Heart right ventricle (tissue), 16 donors: ENCODE measurements at regions not wholly inside any gene's neighbourhood (a gene's known extent, or its start where the extent isn't known, plus 50 kb on each side); places are given as distances from the start of the nearest gene placed in this dataset.

ENCODE experiments used
- ATAC-seq, 8 donors: fragments of 200-7000 bp; cut with Tn5 transposase; one replicate each; pipeline ENCODE4 v1.9.1; 2020; ENCODE audit warnings: mild to moderate bottlenecking in 8 of 8, moderate library complexity in 8 of 8, moderate number of reproducible peaks in 1 of 8
- DNase-seq, 2 donors: peaks; one replicate each; pipeline ENCODE4 v3.0.0-alpha.2; 2020
- H3K27ac ChIP-seq, 10 donors: fragments of 200-600 bp; sonication (generic) in 2 of 10; one replicate each; pipeline versions ENCODE4 v1.5.0 to v1.8.0; 2020 to 2022; ENCODE audit warnings: mild to moderate bottlenecking in 3 of 10
- H3K27me3 ChIP-seq, 7 donors: fragments of 200-600 bp; one replicate each; pipeline ENCODE4 v1.8.0; 2021 to 2022; ENCODE audit warnings: mild to moderate bottlenecking in 2 of 7
- H3K36me3 ChIP-seq, 9 donors: fragments of 200-600 bp; sonication (generic) in 1 of 9; one replicate each; pipeline versions ENCODE4 v1.5.0 to v1.8.0; 2020 to 2022; ENCODE audit warnings: mild to moderate bottlenecking in 2 of 9
- H3K4me1 ChIP-seq, 9 donors: fragments of 200-600 bp; sonication (generic) in 1 of 9; one replicate each; pipeline versions ENCODE4 v1.5.0 to v1.8.0; 2020 to 2022; ENCODE audit warnings: mild to moderate bottlenecking in 4 of 9
- H3K4me3 ChIP-seq, 10 donors: fragments of 200-600 bp; sonication (generic) in 2 of 10; one replicate each; pipeline versions ENCODE4 v1.5.0 to v1.8.0; 2020 to 2022; ENCODE audit warnings: mild to moderate bottlenecking in 7 of 10, moderate library complexity in 2 of 10
- H3K9me3 ChIP-seq, 11 donors: fragments of 200-600 bp in 10 of 11; sonication (generic) in 2 of 11; one replicate each; pipeline versions ENCODE4 v1.5.0 to v1.8.0; 2013 to 2022; ENCODE audit warnings: mild to moderate bottlenecking in 2 of 11, control low read depth in 1 of 11, moderate library complexity in 1 of 11
- WGBS, 2 donors: extraction: QIAGEN DNeasy Blood & Tissue Kit; methylation state at CpG; one replicate each; pipeline ENCODE4 v1.1.7; 2013; ENCODE audit warnings: inconsistent platforms in 1 of 2; 5-methylcytosine and 5-hydroxymethylcytosine counted together
- intact Hi-C, 10 donors: fragments of 100-400 bp; cut with DNase I; formaldehyde crosslinking; loops; one replicate each; pipeline versions ENCODE4 v1.11.1 to v1.14.2; 2022
- TF ChIP-seq, protein P1 (sequence below), 9 donors: fragments of 200-600 bp; sonication (generic) in 2 of 9; IDR thresholded peaks; one replicate each; pipeline versions ENCODE4 v1.5.0 to v1.8.0; 2021 to 2022; ENCODE audit warnings: antibody characterized with exemption in 9 of 9, mild to moderate bottlenecking in 5 of 9, moderate library complexity in 1 of 9
- donor health status: Arrhythmogenic right ventricular cardiomyopathy.
- donor health status: ischemic (EF 13 %, LVEDD 7.1; RV severe dilation, severe dysfunction).
- donor health status: healthy with polysubstance abuse.
- donor health status: DM: no; HTN: yes; CAD: no.
- donor health status: DM: no; HTN: no; CAD: no.
- donor health status: ischemic (EF 25% LVEDD 6.9; RV normal size, moderate dysfunction).
- donor health status: ischemic (EF 25% LVEDD 5.7; RV mildly dilated, moderate dysfunction).
- donor health status: healthy.
- donor health status: DM: yes; HTN: yes; CAD: no.
- donor health status: Ischemic cardiomyopathy.
- donor health status: ischemic (EF 35%, LVEDD 5.7; RV mildly dilated, moderate dysfunction).
- donor health status: nonischemic (EF 11% LVEDD 7.7; RV severe dilation, severe dysfunction).
- donor health status: DM: yes; HTN: yes; CAD: no.
- donor health status: PGD.
- donor health status: ischemic (EF 29% LVEDD 5.4; RV normal size, mild dysfunction).
- donor health status: nonischemic (EF 23%, LVEDD 6.1; RV moderate dilation, normal function).

DNA sequence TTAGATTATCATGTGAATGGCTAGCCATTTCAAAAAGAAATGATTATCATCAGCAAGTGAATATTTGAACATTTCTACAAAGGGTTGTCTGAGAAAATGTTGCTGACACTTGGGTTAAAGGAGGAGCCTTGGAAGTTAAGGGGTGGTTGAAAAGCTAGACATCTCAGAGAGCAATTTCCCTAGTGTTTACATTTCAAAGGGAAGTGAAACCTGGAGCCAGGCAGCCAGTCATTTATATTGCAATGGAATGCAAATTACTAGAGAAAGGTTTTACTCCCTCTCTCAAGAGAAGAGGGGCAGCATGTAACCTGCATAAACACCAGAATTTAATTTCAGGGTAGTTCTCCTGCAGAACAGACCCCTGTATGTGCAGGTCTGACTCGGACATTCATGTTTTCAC, 279.0 kb downstream of the SLC16A7 start:
- Histone ChIP-seq H3K4me1 (no peaks in the 10 kb centered on the region), H3K27me3 (no peaks in the 10 kb centered on the region), H3K27ac (no peak overlapping the region), H3K36me3 (no peaks in the 10 kb centered on the region), H3K4me3 (no peak overlapping the region), H3K9me3 (peaks cover 0 to 4% (median 0%) of the 10 kb centered on the region in 11 donors)
- TF ChIP-seq, protein P1, sequence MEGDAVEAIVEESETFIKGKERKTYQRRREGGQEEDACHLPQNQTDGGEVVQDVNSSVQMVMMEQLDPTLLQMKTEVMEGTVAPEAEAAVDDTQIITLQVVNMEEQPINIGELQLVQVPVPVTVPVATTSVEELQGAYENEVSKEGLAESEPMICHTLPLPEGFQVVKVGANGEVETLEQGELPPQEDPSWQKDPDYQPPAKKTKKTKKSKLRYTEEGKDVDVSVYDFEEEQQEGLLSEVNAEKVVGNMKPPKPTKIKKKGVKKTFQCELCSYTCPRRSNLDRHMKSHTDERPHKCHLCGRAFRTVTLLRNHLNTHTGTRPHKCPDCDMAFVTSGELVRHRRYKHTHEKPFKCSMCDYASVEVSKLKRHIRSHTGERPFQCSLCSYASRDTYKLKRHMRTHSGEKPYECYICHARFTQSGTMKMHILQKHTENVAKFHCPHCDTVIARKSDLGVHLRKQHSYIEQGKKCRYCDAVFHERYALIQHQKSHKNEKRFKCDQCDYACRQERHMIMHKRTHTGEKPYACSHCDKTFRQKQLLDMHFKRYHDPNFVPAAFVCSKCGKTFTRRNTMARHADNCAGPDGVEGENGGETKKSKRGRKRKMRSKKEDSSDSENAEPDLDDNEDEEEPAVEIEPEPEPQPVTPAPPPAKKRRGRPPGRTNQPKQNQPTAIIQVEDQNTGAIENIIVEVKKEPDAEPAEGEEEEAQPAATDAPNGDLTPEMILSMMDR (IDR thresholded peaks at IDR 0.05) = no peak
- DNase-seq = no peak
- 46 to 60% methylated on average over 1 of the region's 1 CpG for WGBS, 2 donors
- no peak for ATAC-seq
- intact Hi-C loops = no loop called here

DNA sequence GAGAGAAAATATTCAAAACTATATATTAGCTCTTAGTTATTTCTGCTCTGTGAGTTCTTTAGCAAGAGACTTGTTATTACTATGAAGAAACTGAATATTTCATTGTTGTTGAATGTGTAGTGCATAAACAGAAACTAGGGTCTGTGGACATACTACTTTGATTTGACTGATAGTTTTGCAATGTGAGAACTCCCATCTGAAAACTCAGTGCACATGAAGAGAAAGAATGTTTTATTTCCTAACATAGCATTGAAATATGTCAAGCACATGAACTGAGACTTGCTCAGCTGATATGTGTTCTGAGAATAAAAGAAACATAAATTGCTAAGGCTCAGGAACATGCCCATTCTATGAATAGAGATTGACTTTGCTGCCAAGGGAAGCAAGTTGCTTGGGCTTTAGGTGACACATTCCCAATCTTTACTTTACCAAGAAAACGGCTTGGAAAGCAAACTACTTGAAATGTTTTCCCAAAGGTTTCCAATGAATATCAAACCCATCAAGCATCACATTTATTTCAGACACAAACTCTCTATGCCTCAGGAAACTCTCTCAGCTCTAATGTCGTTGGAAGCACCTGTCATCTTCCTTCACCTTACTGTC, 290.4 kb downstream of the SLC16A7 start:
- TF ChIP-seq, protein P1 (IDR thresholded peaks at IDR 0.05) = no peak
- H3K4me3 ChIP-seq = no peak overlapping the region
- intact Hi-C loops = no loop called here
- H3K9me3 ChIP-seq = no peaks in the 10 kb centered on the region
- H3K27me3 ChIP-seq = no peaks in the 10 kb centered on the region
- WGBS, 2 donors = 57 to 65% methylated on average over 2 of the region's 2 CpGs
- no peak for ATAC-seq
- H3K27ac ChIP-seq = no peak overlapping the region
- peaks cover 0 to 6% (median 0%) of the 10 kb centered on the region in 9 donors for H3K4me1 ChIP-seq
- no peak for DNase-seq
- no peaks in the 10 kb centered on the region for H3K36me3 ChIP-seq

DNA sequence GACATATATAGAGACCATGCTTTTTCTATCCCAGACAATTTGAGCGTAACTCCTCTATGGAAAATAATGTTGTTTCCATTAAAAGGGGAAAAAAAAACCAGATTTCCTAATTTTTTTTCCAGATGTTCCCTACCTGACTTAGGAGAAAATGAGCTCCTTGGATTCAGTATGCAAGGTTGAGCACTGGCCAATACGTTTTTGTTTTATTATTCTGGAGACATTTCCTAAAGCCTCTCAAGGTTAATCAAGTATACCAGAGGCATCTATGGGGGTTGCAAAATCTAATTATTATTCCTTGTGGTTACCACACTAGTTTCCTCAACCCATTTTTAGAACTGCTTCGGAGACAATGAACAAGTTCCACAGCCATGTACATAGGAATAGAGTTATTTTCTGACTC, 291.3 kb downstream of the SLC16A7 start:
- TF ChIP-seq, protein P1 (IDR thresholded peaks at IDR 0.05) = no peak

DNA sequence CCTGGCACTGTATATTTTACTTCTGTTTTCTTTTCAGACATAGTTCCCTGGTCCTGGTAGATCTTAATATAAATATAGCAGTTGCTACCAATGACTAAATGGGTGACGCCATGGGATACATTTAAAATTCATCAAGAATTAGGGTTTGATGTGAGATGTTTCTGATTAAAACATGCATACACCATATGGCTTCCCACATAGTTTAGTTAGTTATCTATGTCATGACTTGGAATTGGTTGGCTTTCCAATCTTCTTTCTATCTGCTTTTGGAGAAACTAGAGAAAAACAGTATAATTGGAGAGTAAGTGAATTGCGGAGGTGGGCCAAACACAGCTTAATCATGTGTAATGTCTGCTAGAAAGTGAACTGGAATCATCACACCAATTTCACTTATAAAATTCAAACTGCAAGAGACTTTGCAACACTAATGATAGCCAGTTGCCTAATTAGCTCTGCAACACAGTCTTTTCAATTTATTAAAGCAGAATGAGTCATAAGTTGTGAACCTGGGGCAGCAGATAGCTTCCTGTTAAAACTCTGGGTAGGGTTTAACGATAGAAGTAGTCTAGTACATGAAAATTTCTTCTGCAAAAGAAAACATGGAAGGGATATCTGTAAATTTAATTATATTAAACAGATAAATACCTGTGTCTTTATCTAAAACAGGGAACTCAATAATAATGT, 295.2 kb downstream of the SLC16A7 start:
- 83 to 90% methylated on average over 3 of the region's 3 CpGs for WGBS, 2 donors
- DNase-seq (no peak), ATAC-seq (no peak)
- no peaks in the 10 kb centered on the region for H3K9me3 ChIP-seq
- H3K4me3 ChIP-seq = no peak overlapping the region
- no peak overlapping the region for H3K27ac ChIP-seq
- H3K4me1 ChIP-seq = peaks cover 0 to 6% (median 0%) of the 10 kb centered on the region in 9 donors
- H3K27me3 ChIP-seq = no peaks in the 10 kb centered on the region
- TF ChIP-seq, protein P1 (IDR thresholded peaks at IDR 0.05) = no peak
- intact Hi-C loops = no loop called here
- H3K36me3 ChIP-seq = no peaks in the 10 kb centered on the region

More for the DNA sequence above, 291.3 kb downstream of the SLC16A7 start:
- DNase-seq (no peak), ATAC-seq (peak in 2 of 8 donors; percentile 71 to 75)
- intact Hi-C loops = no loop called here
- Histone ChIP-seq H3K27ac (no peak overlapping the region), H3K36me3 (no peaks in the 10 kb centered on the region), H3K27me3 (no peaks in the 10 kb centered on the region), H3K4me1 (peaks cover 0 to 6% (median 0%) of the 10 kb centered on the region in 9 donors), H3K9me3 (no peaks in the 10 kb centered on the region), H3K4me3 (no peak overlapping the region)
- 58 to 80% methylated on average over 3 of the region's 3 CpGs for WGBS, 2 donors
